ENCODE measurements at regions not wholly inside any gene's neighbourhood (a gene's known extent, or its start where the extent isn't known, plus 50 kb on each side); places are given as distances from the start of the nearest gene placed in this dataset.

DNA sequence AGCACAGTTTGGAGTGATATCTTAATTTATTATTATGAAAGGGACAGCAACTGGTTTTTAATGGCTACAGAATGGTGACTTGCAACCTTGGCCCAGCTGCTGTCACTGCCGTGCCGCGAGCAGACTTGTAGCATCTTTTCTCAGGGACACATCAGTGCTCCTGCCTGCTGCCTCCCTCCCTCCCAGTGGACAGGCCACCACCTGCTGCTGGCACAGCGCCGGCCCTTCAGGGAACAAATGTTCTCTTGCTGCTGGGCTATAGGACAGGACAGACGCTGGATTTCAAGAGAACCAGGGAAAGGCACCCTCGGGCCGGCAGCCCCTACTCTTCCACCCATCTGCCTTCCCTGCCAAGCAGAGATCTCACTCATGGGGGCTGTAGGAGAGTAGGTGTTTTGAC, 413.8 kb upstream of the NFIA start:
- no peaks in the 10 kb centered on the region for H3K27me3 ChIP-seq (ENCODE audit: insufficient read depth, low read depth, low read length)
- H3K27ac ChIP-seq (ENCODE audit: low read length) = no peak overlapping the region
- H3K9me3 ChIP-seq (ENCODE audit: low read length) = no peaks in the 10 kb centered on the region
- H3K79me2 ChIP-seq (replicated peaks; ENCODE audit: insufficient read depth, low read length) = no peaks in the 10 kb centered on the region
- H3F3A ChIP-seq (ENCODE audit: insufficient read depth, low read length, poor library complexity, severe bottlenecking) = no peaks in the 10 kb centered on the region
- H3K9me2 ChIP-seq (ENCODE audit: insufficient read depth, low read length) = no peaks in the 10 kb centered on the region
- no peak for TF ChIP-seq SMC3 (conservative IDR thresholded peaks at IDR 0.05; ENCODE audit: poor library complexity)
- no peak for TF ChIP-seq EP300 (conservative IDR thresholded peaks at IDR 0.05; ENCODE audit: poor library complexity, severe bottlenecking)
- no peak for TF ChIP-seq MXI1 (conservative IDR thresholded peaks at IDR 0.05; ENCODE audit: poor library complexity, severe bottlenecking)
- no peak for TF ChIP-seq RAD21 (conservative IDR thresholded peaks at IDR 0.05)
- TF ChIP-seq TAF1 (IDR thresholded peaks at IDR 0.05; ENCODE audit: low read depth) = no peak
- TF ChIP-seq POLR2AphosphoS5 (IDR thresholded peaks at IDR 0.05) = no peak
- no peak for TF ChIP-seq EZH2 (IDR thresholded peaks at IDR 0.05; ENCODE audit: borderline replicate concordance, insufficient read depth, low read length, poor library complexity, severe bottlenecking)
- TF ChIP-seq, protein P1, sequence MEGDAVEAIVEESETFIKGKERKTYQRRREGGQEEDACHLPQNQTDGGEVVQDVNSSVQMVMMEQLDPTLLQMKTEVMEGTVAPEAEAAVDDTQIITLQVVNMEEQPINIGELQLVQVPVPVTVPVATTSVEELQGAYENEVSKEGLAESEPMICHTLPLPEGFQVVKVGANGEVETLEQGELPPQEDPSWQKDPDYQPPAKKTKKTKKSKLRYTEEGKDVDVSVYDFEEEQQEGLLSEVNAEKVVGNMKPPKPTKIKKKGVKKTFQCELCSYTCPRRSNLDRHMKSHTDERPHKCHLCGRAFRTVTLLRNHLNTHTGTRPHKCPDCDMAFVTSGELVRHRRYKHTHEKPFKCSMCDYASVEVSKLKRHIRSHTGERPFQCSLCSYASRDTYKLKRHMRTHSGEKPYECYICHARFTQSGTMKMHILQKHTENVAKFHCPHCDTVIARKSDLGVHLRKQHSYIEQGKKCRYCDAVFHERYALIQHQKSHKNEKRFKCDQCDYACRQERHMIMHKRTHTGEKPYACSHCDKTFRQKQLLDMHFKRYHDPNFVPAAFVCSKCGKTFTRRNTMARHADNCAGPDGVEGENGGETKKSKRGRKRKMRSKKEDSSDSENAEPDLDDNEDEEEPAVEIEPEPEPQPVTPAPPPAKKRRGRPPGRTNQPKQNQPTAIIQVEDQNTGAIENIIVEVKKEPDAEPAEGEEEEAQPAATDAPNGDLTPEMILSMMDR (IDR thresholded peaks at IDR 0.05; ENCODE audit: poor library complexity, severe bottlenecking) = no peak
- no peak for TF ChIP-seq REST (IDR thresholded peaks at IDR 0.05; ENCODE audit: borderline replicate concordance)
- no peaks in the 10 kb centered on the region for H4K20me1 ChIP-seq (ENCODE audit: insufficient read depth)
- no peak overlapping the region for H3K4me3 ChIP-seq (ENCODE audit: low read length)
- H2AFZ ChIP-seq (ENCODE audit: low read depth, low read length) = no peak overlapping the region
- H3K4me2 ChIP-seq (ENCODE audit: low read length) = no peak overlapping the region
- no peak overlapping the region for H3K9ac ChIP-seq (ENCODE audit: low read length)
- H3K36me3 ChIP-seq (ENCODE audit: insufficient read depth, low read length) = no peaks in the 10 kb centered on the region

- Histone ChIP-seq H3K36me3 (ENCODE audit: insufficient read depth, low read length) (no peaks in the 10 kb centered on the region), H2AFZ (ENCODE audit: low read depth, low read length) (no peak overlapping the region), H3K27me3 (ENCODE audit: insufficient read depth, low read depth, low read length) (no peaks in the 10 kb centered on the region), H3K9me3 (ENCODE audit: low read length) (no peaks in the 10 kb centered on the region), H3F3A (ENCODE audit: insufficient read depth, low read length, poor library complexity, severe bottlenecking) (no peaks in the 10 kb centered on the region), H3K27ac (ENCODE audit: low read length) (no peak overlapping the region), H3K9ac (ENCODE audit: low read length) (no peak overlapping the region), H3K4me3 (ENCODE audit: low read length) (no peak overlapping the region), H4K20me1 (ENCODE audit: insufficient read depth) (no peaks in the 10 kb centered on the region), H3K4me2 (ENCODE audit: low read length) (no peak overlapping the region), H3K79me2 (replicated peaks; ENCODE audit: insufficient read depth, low read length) (no peaks in the 10 kb centered on the region), H3K9me2 (ENCODE audit: insufficient read depth, low read length) (no peaks in the 10 kb centered on the region)
- TF ChIP-seq MXI1 (conservative IDR thresholded peaks at IDR 0.05; ENCODE audit: poor library complexity, severe bottlenecking) (no peak), EP300 (conservative IDR thresholded peaks at IDR 0.05; ENCODE audit: poor library complexity, severe bottlenecking) (no peak), EZH2 (IDR thresholded peaks at IDR 0.05; ENCODE audit: borderline replicate concordance, insufficient read depth, low read length, poor library complexity, severe bottlenecking) (no peak), REST (IDR thresholded peaks at IDR 0.05; ENCODE audit: borderline replicate concordance) (no peak), TAF1 (IDR thresholded peaks at IDR 0.05; ENCODE audit: low read depth) (no peak), RAD21 (conservative IDR thresholded peaks at IDR 0.05) (no peak), POLR2AphosphoS5 (IDR thresholded peaks at IDR 0.05) (no peak), SMC3 (conservative IDR thresholded peaks at IDR 0.05; ENCODE audit: poor library complexity) (no peak)
- TF ChIP-seq, protein P1 (IDR thresholded peaks at IDR 0.05; ENCODE audit: poor library complexity, severe bottlenecking) = no peak
These were observed 417.1 kb upstream of the NFIA start for GRCh38 chr1:60665311-60665710.
